Cerebellar nuclear complex (tissue), 1 donor: ENCODE measurements at regions not wholly inside any gene's neighbourhood (a gene's known extent, or its start where the extent isn't known, plus 50 kb on each side); places are given as distances from the start of the nearest gene placed in this dataset.
"Not testable (repeated sequence)": the region's sequence is repeated elsewhere in the genome, so short reads cannot be mapped to it uniquely, and the experiment has no call there.

ENCODE experiments used
- DNase-seq, 2 experiments: peaks; one replicate each; lab custom pipeline; 2025; lab: John Stamatoyannopoulos, UW

DNA sequence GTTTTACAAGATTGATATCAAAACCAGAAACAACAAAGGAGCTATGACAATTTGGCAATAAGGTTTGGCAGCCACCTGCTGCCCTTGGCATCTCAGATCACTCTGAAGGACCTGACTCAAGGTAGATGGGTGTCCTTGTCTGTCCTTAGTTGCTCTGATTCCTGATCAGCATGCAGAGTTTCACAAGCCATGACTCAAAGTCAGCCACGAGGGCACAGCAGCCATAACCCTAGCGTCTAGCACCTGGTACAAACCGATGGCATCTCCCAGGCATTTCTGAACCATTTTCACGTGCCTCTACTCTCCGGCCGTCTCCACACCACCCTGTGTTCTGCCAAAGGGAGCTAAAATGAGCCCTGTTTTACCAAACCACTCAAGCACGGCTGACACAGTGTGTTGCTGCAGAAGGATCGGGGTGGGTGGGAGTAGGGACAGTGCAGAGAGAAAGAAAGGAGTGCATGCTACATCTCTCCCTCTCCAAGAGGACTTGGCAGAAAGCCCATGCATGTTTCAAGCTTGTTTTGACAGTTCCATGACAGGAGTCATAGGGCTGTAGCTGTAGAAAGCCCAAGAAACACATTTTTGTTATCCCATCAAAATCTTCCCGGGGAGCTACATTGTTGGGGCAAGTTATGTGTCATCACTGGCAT, 297.3 kb downstream of the ABCC12 start:
- no peak for DNase-seq

DNA sequence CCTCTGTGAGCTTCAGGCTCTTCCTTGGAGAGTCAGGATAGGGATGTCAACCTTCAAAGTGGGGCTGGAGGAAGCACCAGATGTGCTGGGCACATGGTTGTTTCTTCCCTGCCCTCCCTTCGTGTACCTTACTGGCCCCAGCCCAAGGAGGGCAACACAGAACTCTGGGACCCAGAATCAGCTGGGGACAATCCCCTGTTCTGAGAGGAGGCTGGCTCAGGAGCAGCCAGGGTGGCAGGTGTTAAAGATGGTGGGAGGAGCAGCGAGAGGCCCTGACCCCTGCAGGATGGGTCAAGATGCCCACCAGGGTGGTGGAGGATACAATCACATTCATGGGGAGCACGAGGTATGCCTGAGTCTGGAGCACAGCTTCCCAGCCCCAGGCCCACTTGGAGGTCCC, 300.4 kb downstream of the ABCC12 start:
- DNase-seq: no peak

DNA sequence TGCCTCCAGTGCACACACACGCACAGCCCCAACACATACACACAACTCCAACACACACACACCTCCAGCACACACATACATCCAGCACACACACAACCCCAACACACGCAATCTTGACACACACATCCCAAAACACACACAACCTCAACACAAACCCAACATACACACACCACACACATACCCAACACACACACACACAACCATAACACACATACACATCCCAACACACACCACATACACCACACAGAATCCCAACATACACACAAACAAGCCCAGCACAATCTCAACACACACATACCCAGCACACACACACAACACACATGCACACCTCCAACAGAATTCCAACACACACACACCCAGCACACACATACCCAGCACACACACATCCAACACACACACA, 301.1 kb downstream of the ABCC12 start:
- DNase-seq: no peak

DNA sequence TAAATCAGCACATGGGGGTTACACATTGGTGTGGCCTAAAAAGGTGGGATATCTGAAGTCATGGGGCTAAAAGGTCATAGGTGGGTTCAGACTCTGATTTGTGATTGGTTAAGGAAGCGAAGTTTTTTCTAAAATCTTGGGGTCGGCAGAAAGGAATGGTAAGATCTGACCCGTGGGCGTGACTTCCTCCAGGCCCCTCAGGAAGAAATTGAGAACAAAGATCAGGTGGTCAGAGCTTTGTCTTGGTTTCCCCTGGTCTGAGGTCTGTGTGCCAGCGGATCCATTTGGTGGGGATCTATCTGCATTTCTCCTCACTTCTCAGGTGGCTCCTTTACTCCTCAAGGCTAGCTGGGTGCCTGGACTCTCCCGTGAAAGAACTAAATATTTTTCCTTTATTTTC, 302.8 kb downstream of the ABCC12 start:
- no peak for DNase-seq

DNA sequence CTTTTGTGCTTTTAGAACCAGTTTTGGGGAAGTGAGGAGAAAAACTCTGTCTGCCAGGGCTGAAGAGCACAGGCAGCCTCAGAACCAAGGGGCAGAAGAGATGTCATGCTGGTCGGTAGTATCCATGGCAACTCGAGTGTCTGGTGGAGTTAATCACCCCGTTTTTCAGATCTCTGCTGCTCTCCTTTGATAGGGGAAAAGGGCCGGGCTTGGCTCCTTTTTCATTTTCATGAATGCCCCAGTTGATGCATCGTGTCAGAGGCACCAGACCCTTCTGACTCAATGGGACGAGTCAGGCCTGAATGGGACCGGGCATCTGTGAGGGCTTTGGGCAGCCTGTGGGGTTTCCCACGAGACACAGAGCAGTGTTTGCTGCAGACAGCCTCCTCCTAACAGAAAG, 304.6 kb downstream of the ABCC12 start:
- no peak for DNase-seq

DNA sequence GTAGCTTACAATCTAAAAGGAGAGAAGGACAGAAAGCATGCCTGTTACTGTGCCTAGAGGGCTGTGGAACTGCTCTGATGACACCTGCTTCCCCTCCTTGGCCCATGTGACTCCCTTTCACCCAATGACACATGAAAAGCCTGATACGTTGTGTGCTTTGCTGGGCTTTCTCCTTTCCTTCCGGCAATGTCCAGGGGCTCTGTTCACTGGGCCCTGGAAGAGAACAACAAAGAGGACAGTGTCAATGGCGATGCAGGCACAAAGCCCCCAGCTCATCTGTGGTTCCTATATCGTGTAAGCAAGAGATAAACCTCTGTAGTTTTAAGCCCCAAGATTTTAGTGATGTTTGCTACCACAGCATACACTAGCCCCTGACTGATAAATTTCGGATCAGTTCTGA, 306.1 kb downstream of the ABCC12 start:
- DNase-seq: no peak

DNA sequence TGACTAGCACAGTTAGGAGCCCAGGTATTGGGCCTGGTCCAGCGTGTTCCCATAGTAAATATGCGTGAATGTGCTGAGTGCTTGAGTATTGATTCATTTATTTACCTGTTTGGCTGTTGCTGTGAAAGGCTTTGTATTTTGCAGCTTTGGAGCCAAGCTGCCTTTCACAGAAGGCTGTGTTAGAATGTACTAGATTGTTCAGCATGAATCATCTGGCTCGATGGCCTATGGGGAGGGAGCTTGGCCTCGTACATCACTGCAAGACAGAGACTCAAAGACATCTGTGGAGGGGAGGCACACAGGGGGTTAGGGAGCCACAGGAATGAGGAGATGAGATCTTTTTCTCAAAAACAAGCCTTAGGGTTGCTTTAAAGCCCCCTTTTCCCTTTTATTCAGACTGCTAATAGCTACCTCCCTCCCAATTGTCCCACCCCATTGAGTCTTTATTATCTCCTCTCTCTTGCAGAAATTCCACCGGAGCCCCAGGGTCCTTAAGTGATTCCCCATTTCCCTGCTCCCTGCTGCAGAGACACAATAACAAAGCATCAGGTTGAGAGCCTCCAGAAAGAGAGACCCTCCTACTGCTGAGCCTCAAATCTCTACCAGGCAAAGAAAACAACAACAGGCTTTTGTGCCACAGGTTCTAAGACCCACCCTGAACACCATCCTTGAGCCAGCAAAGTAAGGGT, 307.2 kb downstream of the ABCC12 start:
- DNase-seq: no peak

DNA sequence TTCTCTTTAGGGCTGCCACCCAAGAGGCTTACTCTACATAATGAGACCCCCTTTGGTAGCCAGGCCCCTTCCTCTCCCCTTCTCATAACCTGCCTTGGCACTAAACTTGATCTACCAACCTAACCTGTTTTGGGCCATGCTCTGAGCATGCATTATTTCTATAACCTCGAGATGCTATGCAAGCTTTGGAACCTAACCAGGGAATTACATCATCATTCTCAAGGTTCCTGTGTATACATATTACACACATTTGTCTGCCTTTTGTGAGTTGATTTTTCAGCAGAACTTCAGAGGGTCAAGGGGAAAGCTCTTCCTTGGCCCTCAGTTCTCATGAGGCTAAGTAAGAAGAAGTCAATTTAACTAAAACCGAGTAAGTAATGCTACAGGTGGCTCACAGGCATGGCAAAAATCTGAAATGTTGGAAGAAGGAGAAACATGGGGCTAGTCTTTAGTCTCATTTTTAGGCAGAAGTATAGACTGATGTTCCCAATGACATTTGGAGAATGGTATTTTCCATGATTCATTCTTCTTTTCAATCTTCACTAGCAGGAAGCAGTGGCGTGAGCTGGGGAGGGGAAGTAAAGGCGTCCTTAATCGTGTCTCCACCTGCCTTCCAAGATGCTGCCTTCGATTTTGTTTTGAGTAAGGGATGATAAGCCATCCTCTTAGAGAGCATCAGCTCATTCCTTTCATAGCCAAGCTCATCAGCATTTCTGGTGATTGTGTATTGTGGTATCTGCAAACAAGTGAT, 308.4 kb downstream of the ABCC12 start:
- no peak for DNase-seq

DNA sequence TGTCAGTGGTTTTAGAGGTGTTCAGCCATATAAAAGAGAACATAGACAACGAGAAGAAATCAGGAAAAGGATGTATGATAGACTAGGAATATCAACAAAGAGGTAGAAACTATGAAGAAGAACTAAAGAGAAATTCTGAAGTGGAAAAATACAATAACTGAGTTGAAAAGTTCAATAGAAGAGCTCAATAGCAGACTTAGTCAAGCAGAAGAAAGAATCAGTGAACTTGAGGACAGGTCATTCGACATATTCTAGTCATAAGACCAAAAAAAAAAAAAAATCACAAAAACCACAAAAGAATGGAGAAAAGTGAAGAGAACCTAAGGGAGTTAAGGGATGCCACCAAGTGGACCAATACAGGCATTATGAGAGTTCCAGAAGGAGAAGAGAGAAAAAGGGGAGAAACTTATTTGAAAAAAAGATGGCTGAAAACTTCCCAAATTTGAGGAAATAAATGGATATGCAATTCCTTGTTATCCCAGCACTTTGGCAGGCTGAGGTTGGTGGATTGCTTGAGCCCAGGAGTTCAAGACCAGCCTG, 321.2 kb downstream of the ABCC12 start:
- DNase-seq: no peak

DNA sequence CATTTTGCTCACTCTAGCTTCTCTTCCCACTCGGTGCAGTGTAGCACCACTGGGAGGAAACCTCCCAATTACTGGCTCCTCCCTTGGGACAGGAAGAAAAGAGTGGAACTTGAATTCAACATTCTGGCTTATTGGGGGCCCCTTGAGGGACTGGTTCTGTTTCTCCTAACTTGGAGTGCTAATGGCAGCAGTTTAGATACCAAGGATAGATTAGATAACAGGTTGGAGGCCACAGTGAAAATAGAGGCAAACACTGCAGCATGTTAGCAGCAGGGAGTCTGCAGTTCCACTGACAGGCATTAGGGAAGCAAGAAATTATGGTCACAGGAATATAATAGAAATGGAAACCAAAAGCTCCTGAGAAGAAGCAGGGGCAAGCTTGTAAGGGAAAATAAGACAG, 322.0 kb downstream of the ABCC12 start:
- DNase-seq: no peak

DNA sequence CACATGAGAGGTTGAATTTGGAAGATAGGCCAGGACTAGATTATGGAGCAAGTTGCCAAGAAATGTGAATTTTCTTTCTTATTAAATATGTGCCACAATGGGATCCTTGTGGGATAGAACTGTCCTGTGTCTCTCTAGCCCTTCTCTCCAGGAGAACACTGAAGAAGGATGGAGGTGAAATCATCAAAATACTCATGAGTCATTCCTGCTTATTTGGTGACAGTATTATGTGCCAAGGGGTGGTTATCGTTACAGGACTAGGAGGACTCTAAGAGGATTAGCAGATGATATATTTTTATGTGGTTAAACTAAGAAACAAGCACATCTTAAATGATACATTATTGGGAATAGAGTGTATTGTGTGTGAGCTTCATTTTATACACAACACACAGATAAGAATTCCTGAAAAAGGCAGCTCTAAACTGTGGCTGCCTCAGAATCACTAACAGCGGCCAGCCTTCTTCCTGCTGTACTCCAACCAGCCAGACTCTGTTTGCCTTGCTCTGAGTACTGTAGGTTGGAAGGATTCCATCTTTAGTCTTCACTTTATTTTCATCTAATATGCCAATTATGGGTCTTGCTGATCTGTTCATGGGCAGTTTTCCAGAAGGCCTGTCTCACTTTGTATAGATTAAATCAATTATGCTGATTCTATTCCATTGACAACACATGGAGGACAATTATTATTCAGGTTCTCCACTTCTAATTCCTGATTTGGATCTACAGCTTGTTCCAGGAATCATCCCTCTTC, 325.8 kb downstream of the ABCC12 start:
- no peak for DNase-seq

DNA sequence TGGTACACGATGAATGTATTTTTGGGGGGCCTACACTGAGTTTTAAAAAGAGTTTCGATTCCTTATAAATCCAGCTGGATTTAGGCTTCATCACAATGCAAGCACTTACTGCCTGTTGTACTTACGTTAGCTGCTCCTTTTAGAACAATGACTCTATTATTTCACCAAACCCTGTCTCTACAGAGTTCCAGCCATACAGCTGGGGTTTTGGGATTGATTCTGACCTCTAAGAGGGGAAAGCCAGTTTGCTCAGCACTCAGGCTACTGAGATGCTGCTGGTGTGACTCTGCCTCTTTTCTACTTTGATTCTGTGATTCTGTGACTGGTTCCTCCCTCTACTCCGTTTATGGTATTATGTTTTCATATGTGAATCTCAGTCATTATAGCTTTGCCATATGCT, 329.7 kb downstream of the ABCC12 start:
- DNase-seq: no peak

DNA sequence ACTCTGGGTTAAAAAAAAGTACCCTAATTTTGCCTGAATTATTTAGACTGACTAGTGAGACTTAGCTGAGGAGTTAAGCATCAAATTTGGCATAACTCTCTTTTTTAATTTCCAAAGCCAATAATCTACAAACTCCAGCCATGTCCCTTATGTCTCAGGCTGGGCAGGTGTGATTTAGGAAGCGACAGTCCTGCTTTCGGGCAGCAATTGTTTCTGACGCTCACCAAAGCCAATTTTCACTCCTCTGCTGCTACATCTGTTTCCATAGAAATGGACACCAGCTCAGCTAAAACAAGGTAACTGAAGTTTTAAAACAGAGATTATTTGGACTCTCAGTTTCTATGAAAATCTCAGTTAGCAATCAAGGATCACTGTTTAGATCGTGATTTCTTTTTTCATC, 338.7 kb downstream of the ABCC12 start:
- DNase-seq: no peak

DNA sequence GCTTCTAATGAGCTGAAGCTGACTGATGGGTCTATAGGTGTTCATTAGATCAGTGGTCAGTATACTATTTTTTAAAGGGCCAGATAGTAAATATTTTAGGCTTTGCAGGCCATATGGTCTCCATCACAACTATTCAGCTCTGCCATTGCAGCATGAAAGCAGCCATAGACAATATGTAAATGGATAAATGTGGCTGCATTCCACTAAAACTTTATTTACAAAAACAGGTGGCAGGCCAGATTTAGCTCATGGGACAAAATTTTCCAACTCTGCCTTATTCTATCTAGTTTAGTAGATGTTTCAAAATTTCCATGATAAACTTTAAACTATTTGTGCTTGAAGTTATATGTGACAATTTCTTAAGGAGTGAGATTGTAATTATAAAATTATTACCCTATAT, 339.3 kb downstream of the ABCC12 start:
- no peak for DNase-seq

DNA sequence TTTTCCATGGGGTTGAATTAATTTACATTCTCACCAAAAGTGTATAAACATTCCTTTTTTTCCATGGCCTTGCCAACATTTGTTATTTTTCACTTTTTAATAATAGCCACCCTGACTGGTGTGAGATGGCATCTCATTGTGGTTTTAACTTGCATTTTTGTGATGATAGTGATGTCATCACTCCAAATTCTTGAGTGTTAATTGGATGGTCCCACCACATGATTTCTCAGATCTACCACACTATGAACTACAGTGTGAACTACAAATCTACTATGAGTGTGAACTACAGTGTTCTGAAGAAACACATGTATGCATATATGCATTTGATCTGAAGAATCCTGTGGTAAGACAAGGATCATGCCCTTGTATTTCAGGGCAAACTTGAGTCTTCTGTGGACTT, 340.1 kb downstream of the ABCC12 start:
- no peak for DNase-seq

DNA sequence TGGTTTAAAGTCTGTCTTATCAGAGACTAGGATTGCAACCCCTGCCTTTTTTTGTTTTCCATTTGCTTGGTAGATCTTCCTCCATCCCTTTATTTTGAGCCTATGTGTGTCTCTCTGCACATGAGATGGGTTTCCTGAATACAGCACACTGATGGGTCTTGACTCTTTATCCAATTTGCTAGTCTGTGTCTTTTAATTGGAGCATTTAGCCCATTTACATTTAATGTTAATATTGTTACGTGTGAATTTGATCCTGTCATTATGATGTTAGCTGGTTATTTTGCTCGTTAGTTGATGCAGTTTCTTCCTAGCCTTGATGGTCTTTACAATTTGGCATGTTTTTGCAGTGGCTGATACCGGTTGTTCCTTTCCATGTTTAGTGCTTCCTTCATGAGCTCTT, 344.0 kb downstream of the ABCC12 start:
- DNase-seq: not testable (repeated sequence)

DNA sequence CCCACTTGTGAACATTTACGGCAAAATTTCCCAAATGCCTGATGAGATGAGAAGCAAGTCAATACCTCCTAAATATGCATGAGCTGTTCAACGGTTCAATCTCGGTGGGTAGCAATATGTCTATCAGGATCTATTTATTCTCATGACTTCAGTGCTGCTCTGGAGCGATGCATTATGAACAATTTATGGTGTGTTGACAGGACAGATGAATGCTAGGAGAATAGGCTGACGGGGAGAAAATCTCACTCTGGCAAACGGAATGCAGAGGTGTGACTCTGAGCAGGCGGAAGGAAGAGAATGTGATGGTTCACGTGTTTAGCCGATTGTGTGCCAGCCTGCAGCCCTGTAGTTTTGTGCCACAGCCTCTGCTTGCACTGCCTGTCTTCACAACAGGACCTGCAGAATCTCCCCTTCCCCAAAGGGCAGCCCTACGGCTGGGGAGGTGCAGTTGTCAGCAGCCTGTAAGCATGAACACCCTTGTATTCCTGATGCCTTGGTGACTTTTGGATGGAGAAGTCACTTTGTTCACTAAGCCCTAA, 345.2 kb downstream of the PHKB start:
- DNase-seq: no peak

DNA sequence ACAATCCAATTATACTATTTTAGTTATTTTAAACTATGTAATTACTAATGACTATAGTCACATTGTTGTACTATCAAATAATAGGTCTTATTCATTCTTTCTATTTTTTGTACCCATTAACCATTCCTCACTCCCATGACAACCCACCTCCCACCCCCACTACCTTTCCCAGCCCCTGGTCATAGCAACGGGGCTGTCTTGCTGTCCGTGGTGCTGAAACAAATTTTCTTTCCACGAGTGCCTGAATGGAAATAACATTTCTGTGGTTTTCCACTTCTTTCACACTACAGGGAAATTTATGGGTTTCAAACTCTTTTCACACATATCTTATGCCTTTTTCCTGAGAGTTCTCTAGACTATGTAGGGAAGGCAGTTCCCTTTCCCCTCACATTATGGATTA, 326.6 kb downstream of the PHKB start:
- no peak for DNase-seq

DNA sequence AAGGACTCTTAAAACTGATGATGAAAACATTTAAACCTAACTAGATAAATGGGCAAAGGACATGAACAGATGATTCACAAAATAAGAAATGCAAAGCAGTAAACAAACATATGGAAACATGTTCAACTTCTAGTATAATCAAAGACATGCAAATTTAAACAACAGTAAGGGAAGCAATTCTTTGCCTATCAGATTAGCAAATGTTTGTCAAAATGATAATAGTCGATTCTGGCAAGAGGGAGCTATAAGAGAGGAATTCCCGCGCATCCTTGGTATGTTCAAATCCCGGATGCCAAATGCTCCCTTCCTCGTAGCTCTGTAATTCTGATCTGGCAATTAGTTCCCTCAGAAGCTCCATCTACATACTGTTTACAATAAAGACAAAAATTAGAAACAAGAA, 320.5 kb downstream of the PHKB start:
- DNase-seq: no peak

DNA sequence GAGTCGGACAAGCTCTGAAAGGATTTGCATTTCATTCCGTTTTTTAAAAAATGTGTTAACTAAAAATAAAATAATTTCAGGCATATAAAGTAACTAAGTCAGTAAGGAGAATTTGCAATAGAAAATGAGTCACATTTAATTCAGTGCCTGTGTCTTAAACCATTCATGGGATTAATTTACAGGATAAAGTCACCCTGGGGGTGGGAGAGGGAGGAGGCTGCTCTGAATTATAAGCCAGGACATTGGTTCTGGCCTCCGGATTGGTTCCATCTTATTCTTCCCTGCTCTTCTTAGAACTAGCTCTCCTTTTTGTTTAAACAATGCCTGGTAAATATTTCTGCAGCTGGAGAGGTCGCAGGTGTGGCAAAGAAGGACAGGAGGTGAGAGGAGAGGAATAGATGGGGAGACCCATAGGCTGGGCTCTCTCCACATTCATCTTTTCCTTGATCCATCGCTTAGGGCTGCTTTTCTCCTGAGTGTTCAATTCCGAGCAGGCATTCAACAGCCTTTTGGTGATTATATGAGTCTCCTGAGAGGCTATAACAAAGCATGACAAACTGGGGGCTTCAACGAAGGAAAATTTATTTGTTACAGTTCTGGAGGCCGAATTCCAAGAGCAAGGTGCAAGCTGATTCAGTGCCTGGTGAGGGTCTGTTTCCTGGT, 319.2 kb downstream of the PHKB start:
- no peak for DNase-seq

DNA sequence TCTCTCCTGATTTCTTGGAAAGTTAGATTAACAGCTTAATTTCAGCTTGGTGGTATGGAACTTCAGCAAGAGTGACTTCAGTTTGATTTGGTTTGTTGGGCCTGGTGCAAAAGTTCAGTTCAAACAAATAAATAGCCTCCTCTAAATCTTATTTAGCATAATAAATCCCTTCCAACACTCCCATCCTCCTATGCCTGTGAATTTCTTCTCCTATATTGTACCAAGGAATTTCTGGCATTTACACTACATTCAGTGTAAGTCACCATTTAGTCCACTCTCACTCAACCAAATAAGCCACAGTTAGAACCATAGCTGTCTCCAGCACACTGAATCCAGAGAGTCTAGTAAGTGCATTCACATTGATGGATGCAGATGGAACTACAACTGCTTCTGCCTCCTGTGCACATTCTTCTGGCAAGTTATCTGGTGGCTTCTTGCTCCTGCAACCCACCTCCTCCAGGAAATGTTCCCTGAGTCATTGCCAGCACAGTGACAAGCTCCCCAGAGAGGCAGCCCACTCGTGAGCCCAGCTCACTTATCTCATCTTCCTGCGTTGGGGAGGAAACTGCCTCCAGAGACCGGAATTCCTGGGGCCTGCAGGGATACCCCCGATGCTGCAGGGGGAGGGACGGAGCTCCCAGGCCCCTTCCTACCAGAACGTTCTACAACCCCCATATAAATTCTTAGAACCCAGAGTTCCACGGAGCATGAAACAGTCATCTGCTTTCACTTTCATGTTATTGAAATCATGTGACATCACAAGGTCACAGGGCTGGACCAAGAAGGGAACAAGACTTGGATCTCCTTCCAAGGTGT, 318.3 kb downstream of the PHKB start:
- DNase-seq: no peak
